RCC 7860 (cell line): ENCODE measurements at regions not wholly inside any gene's neighbourhood (a gene's known extent, or its start where the extent isn't known, plus 50 kb on each side); places are given as distances from the start of the nearest gene placed in this dataset.

Experiments
- DNase-seq: peaks from one replicate; pipeline ENCODE4 v3.0.0-alpha.2; 2015; ENCODE audit warnings: low spot score
- FAIRE-seq: peaks from 2 replicates; lab custom pipeline; 2012; peaks lifted over from hg19 to GRCh38; lab: Jason Lieb, UNC

- no peak for DNase-seq
- FAIRE-seq: no peak
Observed at GRCh38 chr12:89988188-89988915, 279.7 kb upstream of the ATP2B1 start.

DNA sequence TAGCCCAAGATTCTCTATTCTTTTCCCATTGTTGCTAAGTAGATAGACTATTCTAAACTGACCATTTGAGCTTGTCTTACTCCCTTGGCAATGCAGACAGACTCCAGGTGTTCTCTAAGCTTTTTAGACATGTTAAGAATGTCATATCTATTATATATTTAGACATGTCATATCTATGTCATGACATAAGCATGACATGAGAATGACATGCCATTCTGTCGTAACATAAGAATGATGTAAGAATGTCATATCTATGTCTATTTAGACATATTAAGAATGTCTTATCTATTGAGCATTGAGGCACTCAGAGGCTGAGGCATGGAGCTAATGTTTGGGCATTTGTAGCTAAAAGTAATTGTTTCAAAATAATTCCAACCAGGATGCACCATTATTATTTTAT lies 277.3 kb upstream of the ATP2B1 start:
- DNase-seq (no peak), FAIRE-seq (no peak)

GRCh38 chr12:89984846-89985245 lies 276.2 kb upstream of the ATP2B1 start:
- FAIRE-seq (no peak), DNase-seq (no peak)

GRCh38 chr12:89983622-89984021 lies 275.0 kb upstream of the ATP2B1 start:
- no peak for DNase-seq
- FAIRE-seq: no peak

- DNase-seq: no peak
- FAIRE-seq: no peak
Observed at GRCh38 chr12:89980236-89980635, 271.6 kb upstream of the ATP2B1 start.

DNA sequence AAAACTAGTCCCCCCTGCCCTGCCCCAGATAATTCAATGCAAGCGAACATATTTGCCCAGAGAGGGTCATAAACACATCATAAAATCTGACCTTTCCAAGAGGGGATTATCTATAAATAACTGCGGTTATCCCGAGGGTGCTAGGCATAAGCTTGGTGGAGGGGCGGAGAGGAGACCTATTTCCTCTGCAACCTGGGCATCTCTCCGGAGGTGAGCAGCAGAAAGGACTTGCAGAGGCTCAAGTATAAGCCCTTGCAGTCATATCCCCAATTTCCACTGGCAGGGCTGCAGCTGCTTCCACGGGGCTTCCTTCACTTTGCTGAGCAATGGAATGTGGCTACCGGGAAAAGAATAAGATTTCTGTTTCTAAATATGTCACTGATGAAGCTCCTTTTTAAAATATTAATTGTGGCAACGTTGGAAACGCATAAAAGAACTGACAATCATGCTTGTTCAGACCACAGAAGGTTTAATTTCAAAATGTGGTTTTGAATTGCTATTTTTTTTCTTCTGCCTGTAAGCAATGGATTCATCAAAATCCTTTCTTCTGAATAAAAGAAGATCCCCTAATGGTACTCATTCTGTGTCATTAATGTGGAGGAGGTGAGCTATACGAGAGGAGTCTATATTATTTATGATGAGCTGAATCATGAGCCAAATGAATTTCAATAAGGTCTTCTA lies 268.9 kb upstream of the ATP2B1 start:
- no peak for FAIRE-seq
- DNase-seq: no peak

DNA sequence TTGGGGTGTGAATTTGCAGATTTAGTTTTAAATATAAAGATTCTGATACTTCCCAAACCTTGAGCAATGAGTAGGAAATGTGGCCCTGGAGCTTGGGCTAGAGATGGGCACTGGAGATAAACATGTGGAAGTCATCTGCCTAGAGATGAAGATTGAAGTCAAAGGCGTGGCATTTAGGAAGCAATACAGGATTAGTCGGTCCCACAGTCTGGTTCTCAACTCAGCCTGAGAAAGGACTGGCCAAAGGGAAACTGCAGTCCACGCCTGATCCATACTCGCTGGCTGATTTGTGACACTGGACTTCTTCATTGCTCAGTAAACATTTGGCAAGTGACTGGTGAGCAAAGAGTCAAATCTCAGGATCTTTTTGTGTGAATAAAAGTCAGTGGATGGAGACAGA lies 268.2 kb upstream of the ATP2B1 start:
- FAIRE-seq (no peak), DNase-seq (no peak)

GRCh38 chr12:89975574-89975973 lies 266.9 kb upstream of the ATP2B1 start:
- FAIRE-seq: no peak
- DNase-seq: no peak

- no peak for DNase-seq
- FAIRE-seq: no peak
Observed at GRCh38 chr12:89971880-89972279, 263.2 kb upstream of the ATP2B1 start.

DNA sequence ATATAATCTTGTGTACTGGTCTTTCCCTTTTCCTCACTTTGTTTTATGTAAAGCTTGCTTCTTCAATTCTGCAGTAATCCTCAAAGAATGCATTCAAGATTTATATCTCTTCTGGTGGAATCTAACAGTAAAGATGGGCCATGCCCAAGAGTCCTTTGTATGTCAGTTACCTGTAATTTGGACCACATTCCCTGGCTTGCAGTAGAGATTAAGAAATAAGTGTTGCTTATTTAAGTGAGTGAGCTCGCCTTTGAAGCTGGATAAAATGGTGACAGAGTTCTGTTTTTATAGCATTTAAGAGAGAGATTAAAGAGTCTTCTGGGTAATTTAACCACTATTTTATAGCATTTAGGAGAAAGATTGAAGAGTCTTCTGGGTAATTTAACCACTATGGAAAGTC lies 262.1 kb upstream of the ATP2B1 start:
- FAIRE-seq: no peak
- no peak for DNase-seq

- FAIRE-seq: no peak
- no peak for DNase-seq
Observed at GRCh38 chr12:89969093-89969492, 260.5 kb upstream of the ATP2B1 start.

- FAIRE-seq: no peak
- DNase-seq: no peak
Observed at GRCh38 chr12:89968151-89968700, 259.6 kb upstream of the ATP2B1 start.

DNA sequence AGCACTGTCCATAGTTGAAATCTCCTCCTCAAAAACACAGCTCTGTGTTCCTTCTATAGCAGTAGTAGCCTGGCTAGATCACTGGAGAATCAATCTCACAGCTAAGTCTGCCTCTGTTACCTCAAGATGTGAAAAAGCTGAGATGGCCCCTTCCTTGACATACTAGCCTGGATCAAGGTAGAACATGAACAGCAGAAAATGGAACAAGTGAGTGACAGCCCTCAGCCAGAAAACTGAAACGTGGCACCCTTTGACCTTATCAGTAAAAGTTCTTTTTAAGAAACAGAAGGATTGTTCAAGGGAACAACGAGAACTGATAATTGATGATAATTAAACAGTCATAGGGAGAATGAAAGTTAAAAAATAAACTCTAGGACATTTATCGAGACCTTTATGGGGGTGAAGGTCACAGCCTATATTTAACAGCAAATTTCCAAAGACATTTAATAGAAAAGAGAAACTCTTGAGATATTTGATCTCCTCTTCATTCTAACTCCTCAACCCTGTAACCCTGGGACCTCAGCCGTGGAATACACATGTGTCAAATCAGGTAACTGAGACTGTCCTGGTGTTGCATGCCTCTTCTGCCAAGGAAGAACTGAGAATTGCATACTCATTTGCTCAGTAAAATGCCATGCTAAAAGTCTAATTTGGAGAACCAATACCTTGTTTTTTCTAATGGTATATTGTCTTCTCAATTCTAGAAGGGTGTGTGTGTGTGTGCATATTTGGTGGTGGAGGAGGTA lies 258.0 kb upstream of the ATP2B1 start:
- no peak for DNase-seq
- FAIRE-seq: no peak

- FAIRE-seq: no peak
Observed at GRCh38 chr12:89965993-89966392, 257.4 kb upstream of the ATP2B1 start.

GRCh38 chr12:89962648-89963047 lies 254.0 kb upstream of the ATP2B1 start:
- FAIRE-seq (peak; percentile 26), DNase-seq (no peak)

More at GRCh38 chr12:89965993-89966392, 257.4 kb upstream of the ATP2B1 start:
- DNase-seq: no peak

DNA sequence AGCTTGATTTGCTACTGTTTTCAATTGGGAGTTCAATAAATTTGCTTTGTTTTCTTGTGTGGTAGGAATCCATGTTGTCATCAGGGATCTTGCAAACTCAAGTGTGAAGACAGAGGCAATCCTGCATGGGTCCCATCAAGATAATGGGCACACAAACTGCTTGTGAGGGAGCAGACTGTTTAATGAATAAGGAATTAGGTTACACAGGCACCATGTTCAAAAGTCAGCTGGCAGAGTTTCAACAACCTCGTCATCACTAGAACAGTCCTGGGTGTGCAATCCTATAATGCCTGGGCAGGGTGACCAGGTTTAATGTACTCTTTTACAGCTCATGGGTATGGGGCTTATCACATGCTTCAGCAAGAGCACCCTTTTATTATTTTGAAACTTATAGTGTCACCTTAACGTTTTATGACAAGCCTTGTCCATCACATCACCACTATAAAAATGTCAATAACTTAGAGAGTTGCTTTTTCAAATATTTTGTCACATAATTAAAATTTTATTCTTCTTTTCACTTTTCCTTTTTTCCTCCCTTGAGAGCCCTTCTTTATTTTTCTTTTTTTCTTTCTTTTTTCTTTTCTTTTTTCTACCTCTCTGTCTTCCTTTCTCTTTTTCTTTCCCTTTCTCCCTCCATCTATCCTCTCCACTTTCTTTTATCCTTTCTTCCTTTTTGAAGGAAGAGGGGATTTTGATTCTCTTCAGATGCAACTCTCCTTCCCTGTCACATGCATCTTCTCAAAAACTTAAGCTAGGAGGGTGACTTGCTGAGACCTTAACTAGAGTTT lies 252.2 kb upstream of the ATP2B1 start:
- FAIRE-seq: peak; percentile 40
- peak; percentile 51 for DNase-seq

GRCh38 chr12:89960011-89960507 lies 251.4 kb upstream of the ATP2B1 start:
- peak; percentile 81 for DNase-seq
- FAIRE-seq: peak; percentile 59

- DNase-seq (no peak), FAIRE-seq (no peak)
Observed at GRCh38 chr12:89959179-89959578, 250.5 kb upstream of the ATP2B1 start.

- DNase-seq (no peak), FAIRE-seq (no peak)
Observed at GRCh38 chr12:89954259-89954658, 245.6 kb upstream of the ATP2B1 start.

GRCh38 chr12:89951694-89952060 lies 243.0 kb upstream of the ATP2B1 start:
- DNase-seq (no peak), FAIRE-seq (no peak)
